Kidney (tissue), 13 donors: ENCODE measurements at regions not wholly inside any gene's neighbourhood (a gene's known extent, or its start where the extent isn't known, plus 50 kb on each side); places are given as distances from the start of the nearest gene placed in this dataset.
A peak's percentile ranks its signal among the peaks of the same experiment; 100 is the strongest.

Source experiments
- DNase-seq, 5 donors: peaks; one replicate each; pipeline ENCODE4 v3.0.0-alpha.2; 2013 to 2020
- FAIRE-seq: peaks from 2 replicates; lab custom pipeline; 2012; peaks lifted over from hg19 to GRCh38; lab: Jason Lieb, UNC
- H3K27ac ChIP-seq, 2 donors: one replicate each; pipeline ENCODE4 v1.7.0; 2013; ENCODE audit warnings: low read depth in 2 of 2, low read length in 2 of 2, inconsistent platforms in 1 of 2
- H3K27me3 ChIP-seq: one replicate; pipeline ENCODE4 v1.7.1; 2013; ENCODE audit warnings: low read length, inconsistent platforms; ENCODE audit not compliant: control insufficient read depth, insufficient read depth
- H3K36me3 ChIP-seq, 3 donors: one replicate each; pipeline versions ENCODE4 v1.7.0 to v1.7.1; 2013; ENCODE audit warnings: low read length in 3 of 3, control low read depth in 1 of 3, inconsistent platforms in 1 of 3; ENCODE audit not compliant: insufficient read depth in 3 of 3, control insufficient read depth in 2 of 3
- H3K4me1 ChIP-seq, 3 donors: one replicate each; pipeline versions ENCODE4 v1.7.0 to v1.7.1; 2013; ENCODE audit warnings: low read length in 3 of 3, inconsistent platforms in 1 of 3, low read depth in 1 of 3; ENCODE audit not compliant: control insufficient read depth in 2 of 3, insufficient read depth in 2 of 3
- H3K4me3 ChIP-seq, 3 donors: one replicate each; pipeline versions ENCODE4 v1.7.0 to v1.8.1; 2013; ENCODE audit warnings: low read length in 3 of 3, control low read depth in 1 of 3, inconsistent platforms in 1 of 3
- H3K9ac ChIP-seq, 3 donors: one replicate each; pipeline versions ENCODE4 v1.7.0 to v1.7.1; 2013; ENCODE audit warnings: low read length in 3 of 3, control low read depth in 1 of 3, inconsistent platforms in 1 of 3
- H3K9me3 ChIP-seq, 3 donors: one replicate each; pipeline versions ENCODE4 v1.7.0 to v1.7.1; 2013; ENCODE audit warnings: low read length in 3 of 3, control low read depth in 1 of 3, inconsistent platforms in 1 of 3; ENCODE audit not compliant: control insufficient read depth in 2 of 3, insufficient read depth in 1 of 3
- intact Hi-C: fragments of 100-400 bp; cut with DNase I; formaldehyde crosslinking; loops from one replicate; pipeline ENCODE4 v1.11.1; 2022
- TF ChIP-seq, protein P1 (sequence below): IDR thresholded peaks from 3 replicates; pipeline ENCODE4 v1.5.1; 2012; ENCODE audit warnings: mild to moderate bottlenecking, moderate library complexity, borderline replicate concordance; ENCODE audit not compliant: insufficient read depth; ENCODE audit errors: extremely low read depth
- donor health status: control.
- donor health status: control.
- donor health status: control.
- donor health status: control.
- donor health status: control.
- donor health status: DM: yes; HTN: yes; CAD: no.
- donor health status: Normal renal cell carcinoma (clear cell type).

DNA sequence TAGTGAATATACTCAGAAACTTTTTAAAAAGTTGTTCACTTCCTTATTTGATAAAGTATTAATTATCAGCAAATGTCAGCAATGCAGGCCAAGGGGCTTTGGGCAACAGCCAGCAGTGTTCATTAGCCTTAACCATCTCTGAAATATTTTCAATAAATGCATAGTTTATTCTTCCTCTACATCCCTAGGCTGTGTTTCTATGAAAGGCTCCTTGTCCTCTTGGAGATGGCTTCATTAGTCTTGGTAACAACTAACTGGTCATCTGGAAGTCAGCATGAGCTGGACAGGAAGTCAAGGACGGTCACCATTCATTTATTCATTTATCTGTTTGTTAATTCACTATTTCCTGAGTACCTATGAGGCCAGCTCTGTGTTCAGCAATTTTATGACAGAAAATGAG, 124.0 kb upstream of the TMEM132D start:
- intact Hi-C loops = no loop called here
- TF ChIP-seq, protein P1, sequence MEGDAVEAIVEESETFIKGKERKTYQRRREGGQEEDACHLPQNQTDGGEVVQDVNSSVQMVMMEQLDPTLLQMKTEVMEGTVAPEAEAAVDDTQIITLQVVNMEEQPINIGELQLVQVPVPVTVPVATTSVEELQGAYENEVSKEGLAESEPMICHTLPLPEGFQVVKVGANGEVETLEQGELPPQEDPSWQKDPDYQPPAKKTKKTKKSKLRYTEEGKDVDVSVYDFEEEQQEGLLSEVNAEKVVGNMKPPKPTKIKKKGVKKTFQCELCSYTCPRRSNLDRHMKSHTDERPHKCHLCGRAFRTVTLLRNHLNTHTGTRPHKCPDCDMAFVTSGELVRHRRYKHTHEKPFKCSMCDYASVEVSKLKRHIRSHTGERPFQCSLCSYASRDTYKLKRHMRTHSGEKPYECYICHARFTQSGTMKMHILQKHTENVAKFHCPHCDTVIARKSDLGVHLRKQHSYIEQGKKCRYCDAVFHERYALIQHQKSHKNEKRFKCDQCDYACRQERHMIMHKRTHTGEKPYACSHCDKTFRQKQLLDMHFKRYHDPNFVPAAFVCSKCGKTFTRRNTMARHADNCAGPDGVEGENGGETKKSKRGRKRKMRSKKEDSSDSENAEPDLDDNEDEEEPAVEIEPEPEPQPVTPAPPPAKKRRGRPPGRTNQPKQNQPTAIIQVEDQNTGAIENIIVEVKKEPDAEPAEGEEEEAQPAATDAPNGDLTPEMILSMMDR = no peak
- H3K27me3 ChIP-seq = peaks cover 2% of the 10 kb centered on the region
- DNase-seq (no peak), FAIRE-seq (no peak)
- H3K4me1 ChIP-seq = no peaks in the 10 kb centered on the region
- H3K9me3 ChIP-seq = no peaks in the 10 kb centered on the region
- H3K36me3 ChIP-seq = no peaks in the 10 kb centered on the region
- H3K9ac ChIP-seq = no peak overlapping the region
- H3K4me3 ChIP-seq = no peak overlapping the region
- H3K27ac ChIP-seq = no peak overlapping the region

DNA sequence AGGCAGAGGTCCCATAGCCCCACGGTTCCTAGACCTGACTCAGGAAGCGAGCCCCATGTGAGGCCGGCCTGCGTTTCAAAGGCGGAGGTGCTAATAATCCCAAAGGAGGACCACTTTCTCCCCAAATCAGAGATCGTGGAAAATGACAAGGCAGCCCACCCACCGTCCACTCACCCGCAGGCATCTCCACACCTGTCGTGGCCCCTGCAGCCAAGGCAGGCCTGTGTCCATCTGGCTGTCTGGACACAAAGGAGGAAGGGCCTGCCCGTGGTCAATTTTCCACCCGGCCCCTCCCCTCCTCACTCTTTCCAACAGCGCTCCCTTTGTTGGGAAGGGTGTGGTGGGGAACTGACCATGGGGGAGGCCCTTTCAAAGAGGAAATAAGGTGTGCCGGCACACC, 125.3 kb upstream of the TMEM132D start:
- no peak for FAIRE-seq
- peak in 1 of 5 donors; percentile 57 for DNase-seq
- intact Hi-C loops = no loop called here
- H3K4me1 ChIP-seq = no peaks in the 10 kb centered on the region
- no peaks in the 10 kb centered on the region for H3K36me3 ChIP-seq
- no peak overlapping the region for H3K4me3 ChIP-seq
- TF ChIP-seq, protein P1 = no peak
- no peak overlapping the region for H3K9ac ChIP-seq
- no peak overlapping the region for H3K27ac ChIP-seq
- H3K9me3 ChIP-seq = no peaks in the 10 kb centered on the region
- peaks cover 2% of the 10 kb centered on the region for H3K27me3 ChIP-seq

DNA sequence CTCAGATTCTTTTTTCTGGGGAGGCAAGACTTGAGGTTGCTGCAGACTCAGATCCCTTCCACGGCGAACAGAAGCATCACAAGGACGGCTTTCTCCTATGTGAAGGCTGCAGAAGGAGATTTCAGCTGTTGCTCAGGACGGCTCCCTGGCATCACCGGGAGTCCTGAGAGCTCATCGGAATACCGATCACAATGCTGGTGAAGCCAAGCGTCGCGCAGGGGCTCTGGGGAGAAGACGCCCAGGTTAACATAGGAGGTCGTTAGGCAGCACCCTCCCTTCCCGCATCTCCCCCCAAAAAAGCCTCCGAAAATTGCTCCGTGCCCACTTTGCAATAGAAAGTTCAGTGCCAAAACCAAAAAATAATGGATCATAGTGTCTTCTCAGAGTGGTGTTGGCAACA, 127.2 kb upstream of the TMEM132D start:
- no peak for FAIRE-seq
- intact Hi-C loops = no loop called here
- Histone ChIP-seq H3K4me1 (no peaks in the 10 kb centered on the region), H3K4me3 (no peak overlapping the region), H3K36me3 (no peaks in the 10 kb centered on the region), H3K27me3 (peaks cover 2% of the 10 kb centered on the region), H3K27ac (no peak overlapping the region), H3K9me3 (no peaks in the 10 kb centered on the region), H3K9ac (no peak overlapping the region)
- DNase-seq = no peak
- TF ChIP-seq, protein P1 = no peak

DNA sequence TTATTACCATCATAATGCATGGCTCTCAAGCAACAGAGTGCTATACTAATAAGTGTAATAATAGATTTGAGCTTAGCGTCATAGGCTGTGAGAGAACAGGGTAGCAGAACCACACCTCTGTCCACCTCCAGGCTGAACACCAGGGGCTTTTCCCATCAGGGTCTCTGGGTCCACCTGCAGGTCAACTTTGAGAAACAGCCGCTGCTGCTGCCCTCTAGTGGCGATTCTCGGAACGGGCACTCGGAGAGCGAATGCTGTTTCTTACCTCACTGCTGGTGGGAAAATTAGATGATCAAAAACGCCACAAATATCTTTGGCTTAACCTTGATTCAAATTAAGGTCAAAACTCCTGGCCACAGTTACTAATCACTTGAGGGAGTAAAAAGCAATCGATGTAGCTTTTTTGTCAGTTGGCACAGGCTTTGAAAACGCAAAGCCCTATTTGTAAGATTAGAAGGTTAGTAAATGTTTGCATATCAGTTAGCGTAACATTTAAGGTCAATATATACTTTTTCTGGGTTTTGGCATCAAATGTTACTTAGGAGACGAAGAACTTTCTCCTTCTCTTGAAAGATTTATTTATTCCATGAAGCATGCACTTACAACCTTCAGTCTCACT, 127.9 kb upstream of the TMEM132D start:
- DNase-seq (peak in 4 of 5 donors; percentile 67 to 76 (median 70)), FAIRE-seq (no peak)
- intact Hi-C loops = no loop called here
- TF ChIP-seq, protein P1 = peak; percentile 64
- H3K4me3 ChIP-seq = no peak overlapping the region
- H3K9ac ChIP-seq = no peak overlapping the region
- no peak overlapping the region for H3K27ac ChIP-seq
- H3K27me3 ChIP-seq = peaks cover 2% of the 10 kb centered on the region
- no peaks in the 10 kb centered on the region for H3K36me3 ChIP-seq
- H3K9me3 ChIP-seq = no peaks in the 10 kb centered on the region
- H3K4me1 ChIP-seq = no peaks in the 10 kb centered on the region
